Uterus (tissue), 3 donors: ENCODE measurements at regions not wholly inside any gene's neighbourhood (a gene's known extent, or its start where the extent isn't known, plus 50 kb on each side); places are given as distances from the start of the nearest gene placed in this dataset.
"Not testable (repeated sequence)": the region's sequence is repeated elsewhere in the genome, so short reads cannot be mapped to it uniquely, and the experiment has no call there.

Experiments
- DNase-seq, 2 donors: peaks; one replicate each; pipeline ENCODE4 v3.0.0-alpha.2; 2019 to 2020
- H3K27ac ChIP-seq, 2 donors: fragments of 200-600 bp; sonication (generic); 1 replicate in 1 of 2; 2 replicates in 1 of 2; pipeline ENCODE4 v1.5.1; 2016 to 2018
- H3K27me3 ChIP-seq, 2 donors: fragments of 200-600 bp; sonication (generic); one replicate each; pipeline ENCODE4 v1.5.1; 2018 to 2019; ENCODE audit warnings: control low read depth in 1 of 2
- H3K36me3 ChIP-seq, 2 donors: fragments of 200-600 bp; sonication (generic); one replicate each; pipeline ENCODE4 v1.5.1; 2019; ENCODE audit warnings: control low read depth in 1 of 2
- H3K4me1 ChIP-seq, 2 donors: fragments of 200-600 bp; sonication (generic); one replicate each; pipeline ENCODE4 v1.5.1; 2018 to 2019; ENCODE audit warnings: control low read depth in 1 of 2
- H3K4me3 ChIP-seq, 2 donors: fragments of 200-600 bp; sonication (generic); 1 replicate in 1 of 2; 2 replicates in 1 of 2; pipeline ENCODE4 v1.5.1; 2018 to 2019; ENCODE audit warnings: mild to moderate bottlenecking in 1 of 2
- H3K9me3 ChIP-seq, 2 donors: fragments of 200-600 bp; sonication (generic); one replicate each; pipeline ENCODE4 v1.5.1; 2019; ENCODE audit warnings: control low read depth in 1 of 2
- POLR2A ChIP-seq, 2 donors: fragments of 450-650 bp; IDR thresholded peaks; one replicate each; pipeline ENCODE4 v1.6.1; 2016; ENCODE audit warnings: antibody characterized with exemption in 2 of 2, mild to moderate bottlenecking in 1 of 2, moderate library complexity in 1 of 2
- intact Hi-C: fragments of 100-400 bp; cut with DNase I; formaldehyde crosslinking; loops from one replicate; pipeline ENCODE4 v1.15.1; 2023; ENCODE audit warnings: low total_unique reads
- TF ChIP-seq, protein P1 (sequence below), 4 experiments: fragments of 200-600 bp in 2 of 4; fragments of 450-650 bp in 2 of 4; sonication (generic) in 2 of 4; IDR thresholded peaks; one replicate each; pipeline ENCODE4 v1.5.1; 2016 to 2019; ENCODE audit warnings: antibody characterized with exemption in 4 of 4, mild to moderate bottlenecking in 2 of 4, moderate library complexity in 1 of 4
- donor health status: DM: yes; HTN: yes; CAD: no.

DNA sequence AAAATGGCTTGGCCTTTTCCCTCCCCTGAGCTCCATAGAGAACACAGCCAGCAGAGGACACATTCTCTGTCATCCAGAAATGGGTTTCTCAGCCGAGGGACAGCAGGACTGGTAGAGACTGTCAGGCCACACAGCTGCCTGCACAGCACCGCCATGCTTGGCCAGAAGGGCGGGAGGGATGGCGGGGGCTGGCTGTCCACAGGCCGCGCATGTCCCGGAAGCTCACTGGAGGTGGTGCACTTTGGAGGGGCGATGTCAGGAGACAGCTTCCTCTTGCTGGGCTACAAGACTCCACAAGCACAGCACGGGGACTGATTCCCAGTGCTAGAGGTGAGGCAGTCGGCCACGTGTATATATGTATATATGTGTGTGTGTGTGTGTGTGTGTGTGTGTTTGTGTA is 125.3 kb downstream of the GOLGA6L4 start:
- H3K4me1 ChIP-seq, intact Hi-C loops, DNase-seq, H3K36me3 ChIP-seq, H3K9me3 ChIP-seq, H3K4me3 ChIP-seq, H3K27ac ChIP-seq, H3K27me3 ChIP-seq: not testable (repeated sequence)

DNA sequence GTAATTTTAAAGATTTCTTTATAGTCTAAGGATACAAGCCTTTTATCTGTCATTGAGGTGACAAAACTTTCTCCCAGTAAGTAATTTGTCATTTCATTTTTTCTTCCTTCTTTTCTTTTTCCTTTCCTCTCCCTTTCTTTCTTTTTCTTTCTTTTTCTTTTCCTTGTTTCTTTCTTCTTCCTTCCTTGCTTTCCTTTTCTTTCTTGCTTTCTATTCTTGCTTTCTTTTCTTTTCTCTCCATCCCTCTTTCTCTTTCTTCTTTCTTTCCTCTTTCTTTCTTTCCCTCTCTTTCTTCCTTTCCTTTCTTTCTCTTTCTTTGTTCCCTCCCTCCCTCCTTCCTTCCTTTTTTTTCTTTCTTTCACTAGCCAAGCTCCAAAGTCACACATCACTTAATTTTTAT is 148.8 kb downstream of the GOLGA6L4 start:
- H3K4me3 ChIP-seq, DNase-seq, intact Hi-C loops, H3K36me3 ChIP-seq, H3K27me3 ChIP-seq, H3K9me3 ChIP-seq, H3K4me1 ChIP-seq, H3K27ac ChIP-seq: not testable (repeated sequence)

DNA sequence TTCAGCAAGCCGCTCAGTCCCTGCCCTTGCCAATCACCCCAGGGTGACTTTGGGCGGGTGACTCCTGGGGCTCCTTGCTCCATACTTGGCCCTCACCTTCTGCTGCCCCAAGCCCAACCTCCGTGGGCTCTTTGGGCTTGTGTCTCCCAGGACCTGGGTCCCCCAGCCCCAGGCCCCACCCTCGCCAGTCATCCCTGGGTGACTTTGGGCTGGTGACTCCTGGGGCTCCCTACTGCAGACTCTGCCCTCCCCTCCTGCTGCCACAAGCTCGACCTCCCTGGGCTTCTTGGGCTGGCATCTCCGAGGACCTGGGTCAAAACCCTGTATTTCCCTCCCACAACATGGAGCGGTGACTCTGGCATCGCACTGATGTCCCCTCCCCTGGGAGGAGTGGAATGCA is 151.5 kb downstream of the GOLGA6L4 start:
- Histone ChIP-seq H3K27ac (no peak overlapping the region), H3K4me3 (no peak overlapping the region), H3K27me3 (no peaks in the 10 kb centered on the region), H3K36me3 (no peaks in the 10 kb centered on the region), H3K4me1 (no peaks in the 10 kb centered on the region), H3K9me3 (no peaks in the 10 kb centered on the region)
- DNase-seq, result no peak
- TF ChIP-seq, protein P1, sequence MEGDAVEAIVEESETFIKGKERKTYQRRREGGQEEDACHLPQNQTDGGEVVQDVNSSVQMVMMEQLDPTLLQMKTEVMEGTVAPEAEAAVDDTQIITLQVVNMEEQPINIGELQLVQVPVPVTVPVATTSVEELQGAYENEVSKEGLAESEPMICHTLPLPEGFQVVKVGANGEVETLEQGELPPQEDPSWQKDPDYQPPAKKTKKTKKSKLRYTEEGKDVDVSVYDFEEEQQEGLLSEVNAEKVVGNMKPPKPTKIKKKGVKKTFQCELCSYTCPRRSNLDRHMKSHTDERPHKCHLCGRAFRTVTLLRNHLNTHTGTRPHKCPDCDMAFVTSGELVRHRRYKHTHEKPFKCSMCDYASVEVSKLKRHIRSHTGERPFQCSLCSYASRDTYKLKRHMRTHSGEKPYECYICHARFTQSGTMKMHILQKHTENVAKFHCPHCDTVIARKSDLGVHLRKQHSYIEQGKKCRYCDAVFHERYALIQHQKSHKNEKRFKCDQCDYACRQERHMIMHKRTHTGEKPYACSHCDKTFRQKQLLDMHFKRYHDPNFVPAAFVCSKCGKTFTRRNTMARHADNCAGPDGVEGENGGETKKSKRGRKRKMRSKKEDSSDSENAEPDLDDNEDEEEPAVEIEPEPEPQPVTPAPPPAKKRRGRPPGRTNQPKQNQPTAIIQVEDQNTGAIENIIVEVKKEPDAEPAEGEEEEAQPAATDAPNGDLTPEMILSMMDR (IDR thresholded peaks at IDR 0.05), result no peak
- no peak for TF ChIP-seq POLR2A (IDR thresholded peaks at IDR 0.05)
- intact Hi-C loops, result no loop called here

DNA sequence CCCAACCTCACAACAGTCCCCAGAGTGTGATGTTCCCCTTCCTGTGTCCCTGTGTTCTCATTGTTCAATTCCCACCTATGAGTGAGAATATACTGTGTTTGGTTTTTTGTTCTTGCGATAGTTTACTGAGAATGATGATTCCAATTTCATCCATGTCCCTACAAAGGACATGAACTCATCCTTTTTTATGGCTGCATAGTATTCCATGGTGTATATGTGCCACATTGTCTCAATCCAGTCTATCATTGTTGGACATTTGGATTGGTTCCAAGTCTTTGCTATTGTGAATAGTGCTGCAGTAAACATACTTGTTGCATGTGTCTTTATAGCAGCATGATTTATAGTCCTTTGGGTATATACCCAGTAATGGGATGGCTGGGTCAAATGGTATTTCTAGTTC is 152.6 kb downstream of the GOLGA6L4 start:
- H3K4me1 ChIP-seq, DNase-seq, H3K27me3 ChIP-seq, H3K4me3 ChIP-seq, H3K27ac ChIP-seq, intact Hi-C loops, H3K9me3 ChIP-seq, H3K36me3 ChIP-seq: not testable (repeated sequence)

DNA sequence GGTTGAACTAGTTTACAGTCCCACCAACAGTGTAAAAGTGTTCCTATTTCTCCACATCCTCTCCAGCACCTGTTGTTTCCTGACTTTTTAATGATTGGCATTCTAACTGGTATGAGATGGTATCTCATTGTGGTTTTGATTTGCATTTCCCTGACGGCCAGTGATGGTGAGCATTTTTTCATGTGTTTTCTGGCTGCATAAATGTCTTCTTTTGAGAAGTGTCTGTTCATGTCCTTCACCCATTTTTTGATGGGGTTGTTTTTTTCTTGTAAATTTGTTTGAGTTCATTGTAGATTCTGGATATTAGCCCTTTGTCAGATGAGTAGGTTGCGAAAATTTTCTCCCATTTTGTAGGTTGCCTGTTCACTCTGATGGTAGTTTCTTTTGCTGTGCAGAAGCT is 153.1 kb downstream of the GOLGA6L4 start:
- intact Hi-C loops, H3K4me1 ChIP-seq, H3K36me3 ChIP-seq, DNase-seq, H3K9me3 ChIP-seq, H3K4me3 ChIP-seq, H3K27me3 ChIP-seq, H3K27ac ChIP-seq: not testable (repeated sequence)

DNA sequence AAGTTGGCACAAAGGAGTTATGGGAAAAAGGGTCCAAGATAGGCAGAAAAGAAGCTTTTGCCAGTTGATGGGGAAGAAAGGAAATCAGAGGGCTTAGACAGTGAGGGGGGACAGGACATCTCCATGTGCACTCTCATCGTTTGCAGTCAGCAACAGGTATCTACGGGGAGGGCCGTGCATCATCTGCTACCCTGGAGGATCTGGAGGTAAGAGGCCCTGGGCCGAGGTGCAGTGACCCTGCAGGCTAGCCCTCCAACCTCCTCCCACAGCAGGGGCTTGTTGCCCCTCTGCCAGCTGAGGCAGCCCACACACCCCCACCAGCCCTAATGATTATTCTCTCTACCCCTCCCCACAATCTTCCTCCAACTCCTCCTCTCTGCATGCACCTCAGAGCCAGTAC is 154.8 kb downstream of the GOLGA6L4 start:
- H3K9me3 ChIP-seq, H3K27ac ChIP-seq, H3K27me3 ChIP-seq, DNase-seq, H3K36me3 ChIP-seq, H3K4me1 ChIP-seq, H3K4me3 ChIP-seq, intact Hi-C loops: not testable (repeated sequence)

DNA sequence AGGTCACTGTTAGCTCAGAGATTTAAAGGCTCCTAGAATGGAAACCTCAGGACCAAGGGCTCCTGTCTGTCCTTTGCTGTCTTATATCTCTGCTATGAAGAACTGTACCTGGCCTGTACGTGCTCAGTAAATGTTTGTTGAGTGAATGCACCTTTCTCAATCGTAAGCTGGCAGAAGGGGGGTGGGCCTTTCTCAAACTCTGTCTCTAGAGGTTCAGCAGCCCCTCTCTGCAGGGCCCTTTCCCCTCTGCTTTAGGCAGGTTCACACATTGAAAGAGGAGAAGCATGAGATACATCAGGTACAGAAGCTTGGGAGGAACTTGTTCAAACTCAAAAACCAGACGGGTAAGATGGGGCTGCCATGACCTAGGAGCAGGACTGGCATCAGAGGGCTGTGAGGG is 155.6 kb downstream of the GOLGA6L4 start:
- no peak for DNase-seq

DNA sequence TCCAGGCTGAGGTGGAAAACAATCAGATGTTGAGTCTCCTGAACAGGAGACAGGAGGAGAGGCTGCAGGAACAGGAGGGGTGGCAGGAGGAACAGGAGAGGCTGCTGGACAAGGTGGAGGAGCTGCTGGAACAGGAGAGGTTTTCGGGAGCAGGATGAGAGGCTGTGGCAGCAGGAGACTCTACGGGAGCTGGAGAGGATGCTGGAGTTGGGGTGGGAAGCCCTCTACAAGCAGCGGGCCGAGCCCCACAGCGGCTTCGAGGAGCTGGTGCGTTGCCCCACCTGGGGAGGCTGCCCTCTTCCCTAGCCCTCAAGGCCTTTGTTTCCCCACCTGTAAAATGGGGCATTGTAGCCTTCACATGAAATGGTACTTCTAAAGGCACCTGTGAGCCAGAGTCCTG is 156.4 kb downstream of the GOLGA6L4 start:
- H3K36me3 ChIP-seq, H3K4me3 ChIP-seq, intact Hi-C loops, H3K27me3 ChIP-seq, H3K27ac ChIP-seq, H3K9me3 ChIP-seq, H3K4me1 ChIP-seq: not testable (repeated sequence)
- DNase-seq, result peak in 1 of 2 donors; percentile 6

More for the DNA sequence above, 155.6 kb downstream of the GOLGA6L4 start:
- H3K27me3 ChIP-seq, result no peaks in the 10 kb centered on the region
- H3K36me3 ChIP-seq, result no peaks in the 10 kb centered on the region
- H3K9me3 ChIP-seq, result no peaks in the 10 kb centered on the region
- no peaks in the 10 kb centered on the region for H3K4me1 ChIP-seq
- TF ChIP-seq, protein P1 (IDR thresholded peaks at IDR 0.05), result no peak
- TF ChIP-seq POLR2A (IDR thresholded peaks at IDR 0.05), result no peak
- intact Hi-C loops, result no loop called here
- H3K27ac ChIP-seq, result no peak overlapping the region
- H3K4me3 ChIP-seq, result no peak overlapping the region

DNA sequence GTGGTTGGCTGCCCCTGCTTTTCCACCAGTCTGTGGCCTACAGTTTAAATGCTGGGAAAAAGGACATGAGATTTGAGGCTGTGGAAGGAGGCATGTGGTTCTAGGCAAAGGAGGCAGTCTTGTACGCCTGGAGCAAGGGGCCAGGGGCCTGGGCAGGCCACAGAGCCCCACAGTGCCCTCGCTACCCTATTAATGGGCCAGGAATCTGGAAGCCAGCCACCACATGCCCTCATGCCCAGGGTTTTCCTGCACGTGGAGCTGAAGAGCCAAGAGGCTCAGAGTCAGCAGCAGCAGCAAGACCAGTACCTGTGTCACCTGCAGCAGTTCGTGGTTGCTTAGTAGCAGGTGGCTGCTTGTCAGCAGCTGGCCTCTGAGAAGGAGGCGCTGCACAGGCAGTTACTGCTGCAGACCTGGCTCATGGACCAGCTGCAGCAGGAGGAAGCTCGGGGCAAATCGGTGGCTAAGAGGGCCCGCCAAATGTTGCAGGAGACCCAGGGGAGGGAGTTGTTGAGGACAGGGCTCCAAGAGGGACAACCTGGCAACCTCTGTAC is 157.9 kb downstream of the GOLGA6L4 start:
- H3K27ac ChIP-seq, H3K4me1 ChIP-seq, intact Hi-C loops, H3K27me3 ChIP-seq, H3K36me3 ChIP-seq, H3K4me3 ChIP-seq, H3K9me3 ChIP-seq: not testable (repeated sequence)
- peak in 1 of 2 donors; percentile 3 for DNase-seq

DNA sequence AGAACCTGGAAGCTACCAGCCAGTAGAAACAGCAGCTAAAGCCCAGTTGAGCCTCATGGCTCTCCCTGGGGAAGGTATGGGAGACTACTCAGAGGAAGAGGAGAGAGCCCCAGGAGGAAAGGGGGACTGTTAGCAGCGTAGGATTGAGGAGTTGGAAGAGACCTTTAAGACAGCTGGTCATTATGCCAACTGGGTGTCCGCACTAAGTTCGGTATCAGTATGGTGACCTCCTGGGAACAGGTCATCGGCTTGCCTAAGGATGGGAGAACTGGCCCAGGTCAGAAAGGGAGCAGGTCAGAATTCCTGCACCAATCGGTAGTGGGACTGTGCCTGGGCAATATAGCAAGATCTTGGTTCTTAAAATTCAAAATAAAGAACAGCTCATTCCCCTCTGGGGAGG is 158.4 kb downstream of the GOLGA6L4 start:
- not testable (repeated sequence) for DNase-seq

DNA sequence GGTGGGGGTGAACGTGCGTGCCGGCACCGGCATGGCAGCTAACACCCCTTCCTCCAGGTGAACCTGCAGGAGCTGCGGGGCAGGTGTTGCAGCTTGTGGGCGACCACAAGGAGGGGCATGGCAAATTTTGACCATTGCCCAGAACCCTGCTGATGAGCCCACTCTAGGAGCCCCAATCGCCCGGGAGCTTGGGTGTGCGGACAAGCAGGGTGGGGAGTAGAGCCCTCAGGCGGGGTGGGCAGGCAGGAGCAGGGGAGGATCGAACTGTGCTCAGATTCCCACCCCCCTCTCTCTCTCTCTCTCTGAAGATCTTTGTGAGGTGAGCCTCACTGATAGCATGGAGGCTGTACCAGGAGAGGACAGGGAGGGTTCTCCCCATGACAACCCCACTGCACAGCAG is 159.8 kb downstream of the GOLGA6L4 start:
- intact Hi-C loops, H3K36me3 ChIP-seq, H3K4me1 ChIP-seq, H3K4me3 ChIP-seq, H3K27ac ChIP-seq, H3K27me3 ChIP-seq, H3K9me3 ChIP-seq: not testable (repeated sequence)
- peak in 1 of 2 donors; percentile 5 for DNase-seq

More for the DNA sequence above, 158.4 kb downstream of the GOLGA6L4 start:
- intact Hi-C loops, H3K27me3 ChIP-seq, H3K4me3 ChIP-seq, H3K9me3 ChIP-seq, H3K4me1 ChIP-seq, H3K36me3 ChIP-seq, H3K27ac ChIP-seq: not testable (repeated sequence)

DNA sequence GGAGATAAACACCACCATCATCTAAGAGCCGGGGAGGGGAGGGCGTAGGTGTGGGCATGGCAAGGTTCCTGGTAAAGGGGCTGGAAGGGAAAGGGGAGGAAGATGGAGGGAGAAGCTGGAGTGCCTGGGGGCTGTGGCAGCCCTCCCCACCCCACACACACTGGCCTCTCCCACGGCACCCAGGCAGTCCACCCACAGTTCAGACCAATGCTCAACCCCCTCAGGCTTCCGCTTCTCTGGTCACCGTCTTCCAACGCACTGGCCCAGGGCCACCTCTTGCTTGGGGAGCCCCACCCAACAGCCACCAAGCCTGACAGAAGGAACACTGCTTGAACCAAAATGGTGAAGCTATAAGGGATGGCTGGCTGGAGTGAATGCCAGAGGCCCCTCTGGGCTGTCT is 160.3 kb downstream of the GOLGA6L4 start:
- H3K36me3 ChIP-seq, DNase-seq, H3K4me3 ChIP-seq, intact Hi-C loops, H3K4me1 ChIP-seq, H3K27ac ChIP-seq, H3K27me3 ChIP-seq, H3K9me3 ChIP-seq: not testable (repeated sequence)
